Kasumi-1 (cell line): ENCODE measurements at regions not wholly inside any gene's neighbourhood (a gene's known extent, or its start where the extent isn't known, plus 50 kb on each side); places are given as distances from the start of the nearest gene placed in this dataset.

Experiments used
- DNase-seq, 2 experiments: peaks; one replicate each; lab custom pipeline; 2025; lab: John Stamatoyannopoulos, UW

DNA sequence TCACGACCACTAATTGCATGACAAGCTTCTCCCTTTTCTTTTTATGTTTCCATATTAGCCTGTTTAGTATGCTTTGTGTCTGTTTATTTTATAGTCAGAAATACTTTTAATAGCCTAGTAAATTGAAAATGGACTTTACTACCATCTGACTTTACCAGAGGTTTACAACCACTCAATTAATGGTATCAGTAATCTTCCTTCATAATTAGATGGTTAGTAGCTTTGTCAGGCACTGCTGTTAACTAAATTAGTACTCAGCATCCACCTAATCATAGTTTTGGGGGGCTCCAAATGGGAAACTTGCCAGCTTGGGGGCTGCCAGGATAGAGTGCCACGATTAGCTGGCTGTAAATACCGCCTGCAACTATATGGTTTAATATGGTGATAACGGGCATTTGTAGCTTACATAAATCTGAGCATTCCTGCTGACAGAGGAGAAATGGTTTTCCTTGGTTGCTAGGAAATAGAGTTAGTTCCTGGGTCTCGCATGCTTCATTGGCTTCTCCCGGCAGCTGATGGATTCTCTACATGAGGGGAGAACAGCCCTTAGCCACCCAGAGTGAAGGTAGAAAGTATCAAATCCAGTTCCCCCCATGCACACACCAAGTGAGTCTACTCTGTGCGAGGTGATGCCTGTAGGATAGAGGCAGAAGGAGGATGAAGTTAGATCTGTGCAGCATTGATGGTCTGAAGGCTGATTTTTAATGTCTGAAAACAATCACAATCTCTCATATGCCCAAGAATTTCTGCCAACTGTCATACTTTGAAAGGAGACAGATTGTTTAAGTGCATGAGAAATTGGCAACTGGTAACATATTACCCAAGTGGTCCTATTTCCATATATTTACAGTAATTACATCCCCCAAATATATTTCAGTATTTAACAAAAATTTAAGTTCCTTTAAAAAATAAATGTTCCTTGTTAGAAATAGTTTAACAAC is 326.6 kb upstream of the PROK2 start:
- no peak for DNase-seq

DNA sequence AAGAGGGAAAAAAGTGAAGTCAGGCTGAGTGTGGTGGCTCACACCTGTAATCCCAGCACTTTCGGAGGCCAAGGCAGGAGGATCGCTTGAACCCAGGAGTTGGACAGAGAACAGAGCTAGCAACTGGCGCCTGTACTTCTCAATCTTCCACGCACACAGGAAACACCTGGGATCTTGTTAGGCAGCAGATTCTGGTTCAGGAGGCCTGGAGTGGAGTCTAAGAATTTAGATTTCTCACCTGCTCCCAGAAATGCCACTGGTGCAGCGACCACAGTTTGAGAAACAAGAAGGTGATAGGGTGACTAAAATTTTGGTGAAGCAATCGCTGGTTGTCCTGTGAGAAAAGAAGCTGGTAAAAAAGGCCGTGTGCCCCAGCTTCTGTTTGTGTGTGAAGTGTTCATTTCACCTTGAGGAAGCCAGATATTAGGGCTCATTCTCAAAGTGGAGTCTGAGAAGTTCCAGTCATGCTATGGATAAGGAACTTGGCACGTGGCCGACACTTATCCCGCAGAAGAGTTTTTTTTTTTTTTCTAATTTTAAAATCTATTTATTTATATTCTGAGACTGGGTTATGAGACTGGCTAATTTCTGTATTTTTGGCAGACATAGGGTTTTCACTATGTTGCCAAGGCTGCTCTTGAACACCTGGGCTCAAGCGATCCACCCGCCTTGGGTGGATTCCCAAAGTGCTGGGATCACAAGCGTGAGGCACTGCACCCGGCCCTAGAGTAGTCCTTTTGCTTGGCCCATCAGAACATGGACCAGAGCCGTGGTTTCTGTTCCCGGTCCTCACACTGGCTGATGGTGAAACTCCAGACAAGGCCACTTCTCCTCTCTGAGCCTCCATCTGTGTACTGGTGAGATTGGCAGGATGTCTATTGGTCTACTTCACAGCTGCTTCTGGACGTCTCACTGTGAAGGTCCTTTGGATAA is 324.6 kb upstream of the PROK2 start:
- no peak for DNase-seq

- DNase-seq: no peak
Observed at GRCh38 chr3:72105306-72105705, 320.4 kb upstream of the PROK2 start.

DNA sequence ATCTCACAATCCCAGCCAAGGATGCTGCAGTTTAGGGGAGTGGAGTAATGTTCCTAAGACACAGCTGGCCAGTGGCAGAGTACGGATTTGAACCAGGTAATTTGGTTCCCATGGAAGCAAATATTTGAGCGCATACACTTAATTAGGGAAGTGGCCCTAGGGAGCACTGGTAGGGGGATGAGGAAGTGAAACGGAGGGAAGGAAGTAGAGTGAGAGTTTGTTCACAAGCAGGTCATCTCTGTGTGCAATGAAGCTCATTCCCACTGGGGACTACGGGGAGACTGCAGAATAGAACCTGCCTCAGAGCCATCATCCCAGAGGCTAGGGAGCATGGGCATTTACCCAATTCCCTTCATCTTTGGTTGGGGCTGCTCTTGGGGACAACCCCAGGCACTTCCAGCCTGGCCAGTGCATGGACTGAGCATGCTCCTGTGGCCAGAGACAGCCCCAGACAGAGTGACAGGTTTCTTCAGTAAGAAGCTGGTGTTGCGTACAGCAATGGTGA is 317.2 kb upstream of the PROK2 start:
- DNase-seq: peak; percentile 79 to 86

- no peak for DNase-seq
Observed at GRCh38 chr3:72101494-72101893, 316.5 kb upstream of the PROK2 start.

GRCh38 chr3:72100601-72101187 is 315.7 kb upstream of the PROK2 start:
- DNase-seq: peak; percentile 51 to 67

- DNase-seq: peak in 1 of 2 experiments; percentile 64
Observed at GRCh38 chr3:72100080-72100511, 315.1 kb upstream of the PROK2 start.

DNA sequence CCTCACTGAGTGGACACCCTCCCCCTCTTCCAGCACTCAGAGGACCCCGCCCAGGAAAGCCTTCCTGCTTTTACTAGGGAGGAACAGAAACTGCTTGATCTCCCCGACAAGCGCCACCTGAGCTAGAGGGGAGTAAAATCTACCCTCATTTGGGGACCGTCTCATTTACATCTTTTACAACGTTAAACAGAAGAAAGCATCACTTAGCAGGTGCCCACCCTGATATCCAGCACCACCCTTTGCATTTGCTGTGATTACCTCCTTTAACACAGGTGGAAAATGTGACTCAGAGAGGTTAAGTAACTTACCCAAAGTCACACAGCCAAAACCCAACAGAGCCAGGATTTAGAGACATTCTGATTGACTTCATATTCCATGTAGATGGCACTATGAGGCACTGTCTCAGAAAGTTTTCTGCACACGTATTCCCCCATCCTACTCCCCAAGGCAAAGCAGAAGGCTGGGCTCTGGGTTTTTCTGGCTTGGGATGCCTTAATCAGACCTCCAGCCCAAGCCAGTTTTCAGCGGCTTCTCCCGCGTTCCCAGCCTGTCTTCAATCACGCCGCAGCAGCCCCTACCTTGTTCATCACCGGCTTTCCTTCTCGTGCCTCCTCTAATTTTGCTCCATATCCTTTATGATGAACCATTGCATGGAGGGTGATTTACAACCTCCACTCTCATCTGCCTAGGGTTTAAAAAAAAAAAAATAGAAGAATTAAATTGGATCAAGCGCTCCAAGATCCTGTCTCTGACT is 314.6 kb upstream of the PROK2 start:
- no peak for DNase-seq

GRCh38 chr3:72097053-72097452 is 312.1 kb upstream of the PROK2 start:
- DNase-seq: no peak

DNA sequence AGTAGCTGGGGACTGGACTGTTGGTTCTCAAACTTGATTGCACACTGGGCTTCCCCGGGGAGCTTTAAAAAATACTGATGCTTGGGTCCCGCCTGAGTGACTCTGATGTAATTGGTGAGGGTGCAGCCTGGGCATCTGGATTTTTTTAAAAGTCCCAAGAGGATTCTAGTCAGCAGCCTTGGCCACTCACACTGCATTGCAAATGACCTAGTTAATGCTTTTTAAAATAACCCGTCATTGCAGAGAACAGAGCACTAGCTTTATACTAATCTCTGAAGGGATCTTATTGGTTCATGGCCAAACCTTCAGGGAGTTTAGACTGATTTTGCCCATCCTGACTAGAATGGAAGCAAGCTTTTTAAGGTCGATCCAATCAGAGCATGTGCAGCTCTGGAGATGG is 310.6 kb upstream of the PROK2 start:
- DNase-seq: no peak

GRCh38 chr3:72093992-72094334 is 309.0 kb upstream of the PROK2 start:
- no peak for DNase-seq

GRCh38 chr3:72093270-72093991 is 308.5 kb upstream of the PROK2 start:
- DNase-seq: no peak

- no peak for DNase-seq
Observed at GRCh38 chr3:72092778-72093177, 307.8 kb upstream of the PROK2 start.

GRCh38 chr3:72088486-72089025 is 303.6 kb upstream of the PROK2 start:
- no peak for DNase-seq

GRCh38 chr3:72087420-72087819 is 302.5 kb upstream of the PROK2 start:
- no peak for DNase-seq

- peak in 1 of 2 experiments; percentile 36 for DNase-seq
Observed at GRCh38 chr3:72086743-72087087, 301.8 kb upstream of the PROK2 start.

DNA sequence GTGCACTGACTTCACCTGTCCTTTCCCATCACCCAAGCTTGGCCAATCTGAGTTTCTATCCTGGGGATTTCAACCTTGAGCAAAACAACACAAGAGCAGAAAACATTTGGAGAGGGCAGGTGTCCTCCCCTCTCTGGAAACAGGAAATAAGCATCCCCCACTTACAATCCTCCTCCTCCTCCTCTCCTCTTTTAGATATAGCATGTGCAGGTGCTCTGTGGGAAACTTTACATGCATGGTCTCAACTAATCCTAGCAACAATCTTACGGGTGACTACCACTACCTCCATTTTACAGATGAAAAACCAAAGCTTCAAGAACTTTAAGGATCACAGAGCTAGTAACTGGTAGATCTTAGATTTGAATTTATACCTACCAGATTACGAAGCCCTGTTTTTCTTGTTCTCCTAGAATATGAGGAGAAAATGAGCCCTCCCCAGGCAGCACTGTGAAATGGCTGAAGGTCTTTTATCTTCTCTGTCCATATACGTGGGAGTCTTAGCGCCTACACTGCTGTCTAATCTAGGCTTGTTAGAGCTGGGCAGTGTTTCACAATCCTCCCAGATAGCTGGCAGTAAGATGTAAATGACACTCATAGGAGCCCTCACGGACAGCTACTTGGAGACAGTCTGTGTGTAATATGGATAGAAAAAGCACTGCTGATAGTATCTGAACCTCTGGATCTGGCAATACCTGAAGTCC is 301.2 kb upstream of the PROK2 start:
- peak; percentile 36 to 46 for DNase-seq

DNA sequence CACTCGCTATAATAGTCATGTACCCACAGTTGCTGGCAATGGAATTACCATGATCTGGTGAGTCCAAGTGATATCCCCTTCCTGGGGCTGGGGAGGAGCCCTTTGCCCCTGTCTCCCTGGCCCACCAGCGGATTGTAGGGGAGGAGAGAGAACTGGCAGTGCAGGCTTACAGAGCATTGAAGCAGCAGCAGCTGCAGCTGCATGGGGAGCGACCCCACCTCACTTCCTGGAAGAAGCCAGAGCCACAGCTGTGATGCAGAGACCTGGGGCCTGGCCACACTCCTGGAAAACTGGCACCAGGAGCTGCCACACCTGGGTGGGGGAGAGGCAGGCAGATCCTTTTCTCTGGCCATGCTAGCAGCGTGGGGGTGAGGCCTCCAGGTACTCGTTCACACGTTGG is 300.1 kb upstream of the PROK2 start:
- DNase-seq: no peak

- DNase-seq: no peak
Observed at GRCh38 chr3:72082776-72083462, 298.0 kb upstream of the PROK2 start.
